HCT116 (cell line): ENCODE measurements at regions not wholly inside any gene's neighbourhood (a gene's known extent, or its start where the extent isn't known, plus 50 kb on each side); places are given as distances from the start of the nearest gene placed in this dataset.

ENCODE experiments used
- CTCF ChIP-seq, 3 experiments: fragments of 200-600 bp in 1 of 3; sonication (generic) in 1 of 3; IDR thresholded peaks in 2 of 3; conservative IDR thresholded peaks in 1 of 3; 2 replicates each; pipeline ENCODE4 v1.5.1; 2012 to 2017; ENCODE audit warnings: low read depth in 2 of 3, low read length in 2 of 3, antibody characterized with exemption in 1 of 3, borderline replicate concordance in 1 of 3, control low read depth in 1 of 3, mild to moderate bottlenecking in 1 of 3, mixed read lengths in 1 of 3, mixed run types in 1 of 3, moderate library complexity in 1 of 3; ENCODE audit not compliant: insufficient read depth in 1 of 3
- EZH2 ChIP-seq: fragments of 200-600 bp; sonication (generic); IDR thresholded peaks from 2 replicates; pipeline ENCODE4 v1.6.1; 2017; ENCODE audit warnings: antibody characterized with exemption, mixed run types
- EZH2phosphoT487 ChIP-seq: fragments of 200-600 bp; IDR thresholded peaks from 2 replicates; pipeline ENCODE4 v1.6.1; 2018; ENCODE audit warnings: antibody characterized with exemption, borderline replicate concordance
- JUND ChIP-seq: IDR thresholded peaks from 2 replicates; pipeline ENCODE4 v1.6.1; 2012
- POLR2A ChIP-seq: IDR thresholded peaks from 2 replicates; pipeline ENCODE4 v1.7.0; 2011; ENCODE audit warnings: borderline replicate concordance; ENCODE audit not compliant: insufficient read depth, insufficient read length; ENCODE audit errors: extremely low read depth
- POLR2AphosphoS5 ChIP-seq: IDR thresholded peaks from 2 replicates; pipeline ENCODE4 v1.6.1; 2011; ENCODE audit warnings: mild to moderate bottlenecking, low read depth, low read length, moderate library complexity
- SIN3A ChIP-seq: IDR thresholded peaks from 2 replicates; pipeline ENCODE4 v1.6.1; 2012; ENCODE audit warnings: low read depth
- SRF ChIP-seq: IDR thresholded peaks from 2 replicates; pipeline ENCODE4 v1.6.1; 2012; ENCODE audit warnings: low read depth
- YY1 ChIP-seq: IDR thresholded peaks from 2 replicates; pipeline ENCODE4 v1.6.1; 2011; ENCODE audit warnings: low read length, low read depth, moderate library complexity, mild to moderate bottlenecking; ENCODE audit not compliant: insufficient replicate concordance; ENCODE audit errors: extremely low read depth
- ZNF274 ChIP-seq: fragments of 200-500 bp; sonication (Bioruptor generic); IDR thresholded peaks from 2 replicates; pipeline ENCODE4 v1.6.1; 2014; ENCODE audit warnings: mild to moderate bottlenecking, low read depth, low read length, inconsistent platforms
- TF ChIP-seq, protein P1 (sequence below): IDR thresholded peaks from 2 replicates; pipeline ENCODE4 v1.6.1; 2012
- TF ChIP-seq, protein P2 (sequence below): IDR thresholded peaks from 2 replicates; pipeline ENCODE4 v1.6.1; 2011; ENCODE audit warnings: mild to moderate bottlenecking, low read length, moderate library complexity; ENCODE audit not compliant: insufficient replicate concordance; ENCODE audit errors: extremely low read depth
- TF ChIP-seq, protein P3 (sequence below): IDR thresholded peaks from 2 replicates; pipeline ENCODE4 v1.6.1; 2012; ENCODE audit warnings: low read depth

GRCh38 chr7:136183981-136184380 is 206.8 kb upstream of the MTPN start:
- TF ChIP-seq YY1: no peak
- TF ChIP-seq SRF: no peak
- 0 out of 6 replicates have a peak, but pooled peaks of 1 of the 3 experiments have one; percentile 10 for TF ChIP-seq CTCF (IDR thresholded peaks at IDR 0.05 in 2 of 3, conservative IDR thresholded peaks at IDR 0.05 in 1 of 3; ENCODE audit: borderline replicate concordance in 1 of 3, insufficient read depth in 1 of 3, low read depth in 2 of 3, low read length in 2 of 3)
- no peak for TF ChIP-seq POLR2AphosphoS5
- TF ChIP-seq EZH2phosphoT487: no peak
- no peak for TF ChIP-seq EZH2
- no peak for TF ChIP-seq POLR2A
- TF ChIP-seq, protein P1, sequence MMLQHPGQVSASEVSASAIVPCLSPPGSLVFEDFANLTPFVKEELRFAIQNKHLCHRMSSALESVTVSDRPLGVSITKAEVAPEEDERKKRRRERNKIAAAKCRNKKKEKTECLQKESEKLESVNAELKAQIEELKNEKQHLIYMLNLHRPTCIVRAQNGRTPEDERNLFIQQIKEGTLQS: no peak
- TF ChIP-seq ZNF274: no peak
- TF ChIP-seq JUND: no peak
- TF ChIP-seq, protein P2, sequence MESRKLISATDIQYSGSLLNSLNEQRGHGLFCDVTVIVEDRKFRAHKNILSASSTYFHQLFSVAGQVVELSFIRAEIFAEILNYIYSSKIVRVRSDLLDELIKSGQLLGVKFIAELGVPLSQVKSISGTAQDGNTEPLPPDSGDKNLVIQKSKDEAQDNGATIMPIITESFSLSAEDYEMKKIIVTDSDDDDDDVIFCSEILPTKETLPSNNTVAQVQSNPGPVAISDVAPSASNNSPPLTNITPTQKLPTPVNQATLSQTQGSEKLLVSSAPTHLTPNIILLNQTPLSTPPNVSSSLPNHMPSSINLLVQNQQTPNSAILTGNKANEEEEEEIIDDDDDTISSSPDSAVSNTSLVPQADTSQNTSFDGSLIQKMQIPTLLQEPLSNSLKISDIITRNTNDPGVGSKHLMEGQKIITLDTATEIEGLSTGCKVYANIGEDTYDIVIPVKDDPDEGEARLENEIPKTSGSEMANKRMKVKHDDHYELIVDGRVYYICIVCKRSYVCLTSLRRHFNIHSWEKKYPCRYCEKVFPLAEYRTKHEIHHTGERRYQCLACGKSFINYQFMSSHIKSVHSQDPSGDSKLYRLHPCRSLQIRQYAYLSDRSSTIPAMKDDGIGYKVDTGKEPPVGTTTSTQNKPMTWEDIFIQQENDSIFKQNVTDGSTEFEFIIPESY: no peak
- TF ChIP-seq, protein P3, sequence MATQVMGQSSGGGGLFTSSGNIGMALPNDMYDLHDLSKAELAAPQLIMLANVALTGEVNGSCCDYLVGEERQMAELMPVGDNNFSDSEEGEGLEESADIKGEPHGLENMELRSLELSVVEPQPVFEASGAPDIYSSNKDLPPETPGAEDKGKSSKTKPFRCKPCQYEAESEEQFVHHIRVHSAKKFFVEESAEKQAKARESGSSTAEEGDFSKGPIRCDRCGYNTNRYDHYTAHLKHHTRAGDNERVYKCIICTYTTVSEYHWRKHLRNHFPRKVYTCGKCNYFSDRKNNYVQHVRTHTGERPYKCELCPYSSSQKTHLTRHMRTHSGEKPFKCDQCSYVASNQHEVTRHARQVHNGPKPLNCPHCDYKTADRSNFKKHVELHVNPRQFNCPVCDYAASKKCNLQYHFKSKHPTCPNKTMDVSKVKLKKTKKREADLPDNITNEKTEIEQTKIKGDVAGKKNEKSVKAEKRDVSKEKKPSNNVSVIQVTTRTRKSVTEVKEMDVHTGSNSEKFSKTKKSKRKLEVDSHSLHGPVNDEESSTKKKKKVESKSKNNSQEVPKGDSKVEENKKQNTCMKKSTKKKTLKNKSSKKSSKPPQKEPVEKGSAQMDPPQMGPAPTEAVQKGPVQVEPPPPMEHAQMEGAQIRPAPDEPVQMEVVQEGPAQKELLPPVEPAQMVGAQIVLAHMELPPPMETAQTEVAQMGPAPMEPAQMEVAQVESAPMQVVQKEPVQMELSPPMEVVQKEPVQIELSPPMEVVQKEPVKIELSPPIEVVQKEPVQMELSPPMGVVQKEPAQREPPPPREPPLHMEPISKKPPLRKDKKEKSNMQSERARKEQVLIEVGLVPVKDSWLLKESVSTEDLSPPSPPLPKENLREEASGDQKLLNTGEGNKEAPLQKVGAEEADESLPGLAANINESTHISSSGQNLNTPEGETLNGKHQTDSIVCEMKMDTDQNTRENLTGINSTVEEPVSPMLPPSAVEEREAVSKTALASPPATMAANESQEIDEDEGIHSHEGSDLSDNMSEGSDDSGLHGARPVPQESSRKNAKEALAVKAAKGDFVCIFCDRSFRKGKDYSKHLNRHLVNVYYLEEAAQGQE: no peak
- no peak for TF ChIP-seq SIN3A
